CD4-positive, alpha-beta memory T cell (primary cell): ENCODE measurements at regions not wholly inside any gene's neighbourhood (a gene's known extent, or its start where the extent isn't known, plus 50 kb on each side); places are given as distances from the start of the nearest gene placed in this dataset.
A peak's percentile ranks its signal among the peaks of the same experiment; 100 is the strongest.

Experiments
- CTCF ChIA-PET: fragments of 350-600 bp; sonication (Branson Sonifier 250); formaldehyde crosslinking; loops from one replicate; lab custom pipeline; 2021; ENCODE audit warnings: inconsistent platforms; ENCODE audit not compliant: partially characterized antibody; lab: Charles Lee
- POLR2A ChIA-PET: fragments of 350-600 bp; sonication (Branson Sonifier 250); formaldehyde crosslinking; loops from one replicate; lab custom pipeline; 2021; ENCODE audit not compliant: partially characterized antibody; lab: Charles Lee
- DNase-seq, 5 donors: peaks; one replicate each; pipeline versions ENCODE4 v3.0.0 to v3.0.0-alpha.2; 2020 to 2022; ENCODE audit warnings: mixed read lengths in 1 of 5
- H3K27ac ChIP-seq: one replicate; pipeline ENCODE4 v1.7.0; 2013; ENCODE audit warnings: low read depth, low read length
- H3K27me3 ChIP-seq: 2 replicates; pipeline ENCODE4 v1.7.0; 2013; ENCODE audit warnings: mild to moderate bottlenecking, low read length, moderate library complexity; ENCODE audit not compliant: insufficient read depth
- H3K36me3 ChIP-seq: 2 replicates; pipeline ENCODE4 v1.7.0; 2013; ENCODE audit warnings: mild to moderate bottlenecking, low read length, moderate library complexity; ENCODE audit not compliant: insufficient read depth
- H3K4me1 ChIP-seq: 2 replicates; pipeline ENCODE4 v1.7.0; 2013; ENCODE audit warnings: mild to moderate bottlenecking, low read length, moderate library complexity; ENCODE audit not compliant: insufficient read depth
- H3K4me3 ChIP-seq, 2 donors: one replicate each; pipeline ENCODE4 v1.7.0; 2013; ENCODE audit warnings: low read length in 2 of 2, mild to moderate bottlenecking in 1 of 2
- H3K9me3 ChIP-seq, 2 donors: one replicate each; pipeline ENCODE4 v1.7.0; 2013; ENCODE audit warnings: low read length in 2 of 2, control low read depth in 1 of 2; ENCODE audit not compliant: control insufficient read depth in 1 of 2
- H3K27ac Mint-ChIP-seq, 7 donors: one replicate each; pipeline ENCODE4 v1.8.0; 2020 to 2021; ENCODE audit warnings: mixed read lengths in 7 of 7, mild to moderate bottlenecking in 6 of 7, inconsistent platforms in 3 of 7, moderate library complexity in 3 of 7
- H3K27me3 Mint-ChIP-seq, 2 donors: one replicate each; pipeline ENCODE4 v1.8.0; 2020 to 2021; ENCODE audit warnings: mixed read lengths in 2 of 2
- H3K36me3 Mint-ChIP-seq, 2 donors: one replicate each; pipeline ENCODE4 v1.8.0; 2020 to 2021; ENCODE audit warnings: mixed read lengths in 2 of 2, inconsistent platforms in 1 of 2, mild to moderate bottlenecking in 1 of 2
- H3K4me1 Mint-ChIP-seq, 4 donors: one replicate each; pipeline ENCODE4 v1.8.0; 2020 to 2021; ENCODE audit warnings: mixed read lengths in 4 of 4, mild to moderate bottlenecking in 1 of 4
- H3K4me3 Mint-ChIP-seq, 8 donors: one replicate each; pipeline ENCODE4 v1.8.0; 2020 to 2021; ENCODE audit warnings: mixed read lengths in 8 of 8, mild to moderate bottlenecking in 7 of 8, moderate library complexity in 6 of 8, inconsistent platforms in 3 of 8
- H3K9me3 Mint-ChIP-seq, 8 donors: one replicate each; pipeline ENCODE4 v1.8.0; 2020 to 2021; ENCODE audit warnings: mixed read lengths in 8 of 8, mild to moderate bottlenecking in 5 of 8, inconsistent platforms in 3 of 8, moderate library complexity in 1 of 8
- intact Hi-C: fragments of 100-400 bp; cut with micrococcal nuclease; formaldehyde crosslinking; loops from one replicate; pipeline ENCODE4 v1.15.1; 2023

DNA sequence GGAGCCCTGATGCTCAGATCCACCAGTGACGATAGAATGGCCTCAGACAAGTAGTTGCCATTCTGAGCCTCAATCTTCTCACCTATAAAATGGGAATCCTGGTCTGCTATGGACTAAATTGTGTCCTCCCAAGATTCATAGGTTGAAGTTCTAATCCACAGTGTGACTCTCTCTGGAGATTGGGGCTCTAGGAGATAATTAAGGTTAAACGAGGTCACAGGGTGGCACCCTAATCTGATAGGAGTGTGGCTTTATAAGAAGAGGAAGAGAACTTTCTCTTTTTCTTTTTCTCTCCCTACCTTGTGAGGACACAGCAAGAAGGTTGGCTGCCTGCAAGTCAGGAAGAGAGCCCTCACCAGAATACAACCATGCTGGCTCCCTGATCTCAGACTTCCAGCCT is 214.1 kb downstream of the KATNAL1 start:
- Histone ChIP-seq H3K27me3 (no peaks in the 10 kb centered on the region), H3K27ac (no peak overlapping the region), H3K4me3 (no peak overlapping the region), H3K4me1 (no peaks in the 10 kb centered on the region), H3K36me3 (no peaks in the 10 kb centered on the region), H3K9me3 (no peaks in the 10 kb centered on the region)
- Mint-ChIP-seq H3K27me3 (peaks cover 0 to 3% of the 10 kb centered on the region in 2 donors), H3K36me3 (no peaks in the 10 kb centered on the region), H3K4me1 (peaks cover 0 to 2% (median under 1%) of the 10 kb centered on the region in 4 donors), H3K9me3 (no peaks in the 10 kb centered on the region), H3K4me3 (no peak overlapping the region), H3K27ac (no peak overlapping the region)
- ChIA-PET CTCF (interaction anchor here (0.9 kb wide), 1 partner anchor 20 kb away, joined by 3 read pairs; no protein-coding TSS in a partner anchor), POLR2A (no interaction called here)
- intact Hi-C loops = no loop called here
- no peak for DNase-seq

GRCh38 chr13:30091691-30092090 is 215.7 kb downstream of the KATNAL1 start:
- intact Hi-C loops = no loop called here
- DNase-seq = no peak
- H3K27ac Mint-ChIP-seq = no peak overlapping the region
- peaks cover 0 to 1% (median 0%) of the 10 kb centered on the region in 8 donors for H3K9me3 Mint-ChIP-seq
- no peaks in the 10 kb centered on the region for H3K36me3 ChIP-seq
- H3K4me3 ChIP-seq = no peak overlapping the region
- no peak overlapping the region for H3K27ac ChIP-seq
- H3K27me3 ChIP-seq = no peaks in the 10 kb centered on the region
- ChIA-PET POLR2A (no interaction called here), CTCF (interaction anchor here (1.3 kb wide), 1 partner anchor 21 kb away, joined by 3 read pairs; no protein-coding TSS in a partner anchor)
- no peaks in the 10 kb centered on the region for H3K4me1 ChIP-seq
- peaks cover 0 to 2% (median under 1%) of the 10 kb centered on the region in 4 donors for H3K4me1 Mint-ChIP-seq
- H3K27me3 Mint-ChIP-seq = peaks cover 0 to 4% of the 10 kb centered on the region in 2 donors
- no peak overlapping the region for H3K4me3 Mint-ChIP-seq
- H3K9me3 ChIP-seq = no peaks in the 10 kb centered on the region
- H3K36me3 Mint-ChIP-seq = no peaks in the 10 kb centered on the region

GRCh38 chr13:30091035-30091434 is 216.3 kb downstream of the KATNAL1 start:
- H3K36me3 Mint-ChIP-seq = no peaks in the 10 kb centered on the region
- CTCF ChIA-PET = interaction anchor here (1.3 kb wide), 2 partner anchors 21 to 31 kb away, joined by 3 read pairs; no protein-coding TSS in a partner anchor

GRCh38 chr13:30088312-30088855 is 219.0 kb downstream of the KATNAL1 start:
- peaks cover 0 to 1% (median 0%) of the 10 kb centered on the region in 8 donors for H3K9me3 Mint-ChIP-seq
- intact Hi-C loops = no loop called here
- CTCF ChIA-PET = interaction anchor here (0.7 kb wide), 1 partner anchor 243 kb away, joined by 4 read pairs; no protein-coding TSS in a partner anchor
- no peaks in the 10 kb centered on the region for H3K36me3 Mint-ChIP-seq
- POLR2A ChIA-PET = no interaction called here
- no peak overlapping the region for H3K4me3 Mint-ChIP-seq
- no peaks in the 10 kb centered on the region for H3K36me3 ChIP-seq
- H3K27ac ChIP-seq = no peak overlapping the region
- no peaks in the 10 kb centered on the region for H3K27me3 ChIP-seq
- H3K27ac Mint-ChIP-seq = no peak overlapping the region
- H3K4me1 ChIP-seq = no peaks in the 10 kb centered on the region
- H3K4me1 Mint-ChIP-seq = no peaks in the 10 kb centered on the region
- no peak for DNase-seq
- no peaks in the 10 kb centered on the region for H3K9me3 ChIP-seq
- H3K27me3 Mint-ChIP-seq = peaks cover 2 to 5% of the 10 kb centered on the region in 2 donors
- H3K4me3 ChIP-seq = no peak overlapping the region

More at GRCh38 chr13:30091035-30091434, 216.3 kb downstream of the KATNAL1 start:
- Histone ChIP-seq H3K27ac (no peak overlapping the region), H3K4me3 (no peak overlapping the region), H3K27me3 (no peaks in the 10 kb centered on the region), H3K4me1 (no peaks in the 10 kb centered on the region), H3K9me3 (no peaks in the 10 kb centered on the region), H3K36me3 (no peaks in the 10 kb centered on the region)
- Mint-ChIP-seq H3K27me3 (peaks cover 2% of the 10 kb centered on the region in 2 donors), H3K27ac (no peak overlapping the region), H3K9me3 (peaks cover 0 to 1% (median 0%) of the 10 kb centered on the region in 8 donors), H3K4me1 (peaks cover 0 to 2% (median under 1%) of the 10 kb centered on the region in 4 donors), H3K4me3 (no peak overlapping the region)
- DNase-seq = no peak
- intact Hi-C loops = no loop called here
- POLR2A ChIA-PET = no interaction called here

DNA sequence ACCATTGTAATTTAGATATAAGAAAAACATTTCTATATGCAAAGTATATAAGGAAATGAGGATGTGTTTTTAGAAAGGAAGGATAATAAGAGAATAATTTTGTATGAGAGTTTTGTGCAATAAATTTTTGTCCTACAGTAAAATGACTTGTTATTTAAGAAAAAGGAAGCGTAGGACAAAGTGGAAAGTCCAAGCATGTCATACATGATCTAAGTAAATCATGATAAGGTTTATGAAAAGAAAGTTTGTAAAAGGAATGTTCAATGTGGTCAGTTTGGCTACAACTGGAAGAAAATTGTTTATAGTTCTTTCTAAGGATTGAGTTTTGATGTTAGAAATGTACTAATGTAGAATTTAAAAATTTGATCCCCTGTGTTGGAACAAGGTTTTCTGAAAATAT is 222.3 kb downstream of the KATNAL1 start:
- Mint-ChIP-seq H3K27ac (no peak overlapping the region), H3K36me3 (no peaks in the 10 kb centered on the region), H3K4me1 (no peaks in the 10 kb centered on the region), H3K4me3 (no peak overlapping the region), H3K9me3 (peaks cover 0 to 1% (median 0%) of the 10 kb centered on the region in 8 donors), H3K27me3 (peaks cover 5 to 6% of the 10 kb centered on the region in 2 donors)
- Histone ChIP-seq H3K27me3 (no peaks in the 10 kb centered on the region), H3K36me3 (no peaks in the 10 kb centered on the region), H3K27ac (no peak overlapping the region), H3K4me1 (no peaks in the 10 kb centered on the region), H3K4me3 (no peak overlapping the region), H3K9me3 (no peaks in the 10 kb centered on the region)
- DNase-seq = no peak
- POLR2A ChIA-PET = no interaction called here
- intact Hi-C loops = no loop called here
- CTCF ChIA-PET = interaction anchor here (1.0 to 1.7 kb wide), 4 partner anchors 26 to 314 kb away, joined by 4 to 6 read pairs (median 4); no protein-coding TSS in a partner anchor

DNA sequence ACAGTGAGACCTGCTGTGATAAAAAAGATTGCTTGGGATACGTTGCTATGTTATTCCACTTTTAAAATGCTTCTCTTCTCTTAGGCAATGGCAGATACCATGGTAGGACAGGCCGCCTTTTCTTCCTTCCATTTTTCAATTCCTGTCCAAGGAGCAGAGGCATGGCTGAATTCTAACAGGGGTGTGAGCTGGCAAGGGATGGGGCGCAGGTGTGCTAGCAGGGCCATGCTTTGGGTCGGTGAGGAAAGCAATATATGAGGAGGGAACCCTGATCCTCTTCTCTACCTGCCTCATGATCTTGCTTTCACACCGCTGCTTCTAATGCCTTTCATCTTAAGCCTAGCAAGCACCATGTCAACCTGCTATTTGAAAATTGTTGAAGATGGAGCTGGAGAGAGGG is 225.0 kb downstream of the KATNAL1 start:
- no peaks in the 10 kb centered on the region for H3K4me1 Mint-ChIP-seq
- DNase-seq = no peak
- H3K4me3 ChIP-seq = no peak overlapping the region
- H3K4me3 Mint-ChIP-seq = no peak overlapping the region
- H3K4me1 ChIP-seq = no peaks in the 10 kb centered on the region
- no peak overlapping the region for H3K27ac ChIP-seq
- H3K27me3 Mint-ChIP-seq = peaks cover 4 to 5% of the 10 kb centered on the region in 2 donors
- peaks cover 0 to 1% (median 0%) of the 10 kb centered on the region in 8 donors for H3K9me3 Mint-ChIP-seq
- no peaks in the 10 kb centered on the region for H3K27me3 ChIP-seq
- H3K9me3 ChIP-seq = no peaks in the 10 kb centered on the region
- ChIA-PET POLR2A (no interaction called here), CTCF (no interaction called here)
- no peaks in the 10 kb centered on the region for H3K36me3 ChIP-seq
- intact Hi-C loops = no loop called here
- H3K36me3 Mint-ChIP-seq = no peaks in the 10 kb centered on the region
- H3K27ac Mint-ChIP-seq = peak overlapping the region in 1 of 7 donors; percentile 27

DNA sequence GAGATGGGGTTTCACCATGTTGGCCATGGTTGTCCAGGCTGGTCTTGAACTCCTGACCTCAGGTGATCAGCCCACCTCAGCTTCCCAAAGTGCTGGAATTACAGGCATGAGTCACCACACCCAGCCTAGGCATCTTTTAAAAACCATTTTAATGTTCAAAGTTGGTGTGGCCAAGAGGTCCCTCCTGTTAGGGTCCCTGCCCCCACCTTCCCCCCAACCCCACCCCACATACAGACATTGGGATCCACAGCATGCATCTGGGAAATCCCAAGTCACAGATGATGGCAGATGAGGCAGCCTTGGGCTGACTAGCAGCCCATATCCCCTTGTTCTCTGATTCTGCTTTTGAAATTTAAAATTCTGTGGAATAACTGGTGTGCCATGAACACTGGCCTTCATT is 226.0 kb downstream of the KATNAL1 start:
- H3K9me3 ChIP-seq = no peaks in the 10 kb centered on the region
- no peaks in the 10 kb centered on the region for H3K27me3 ChIP-seq
- no peaks in the 10 kb centered on the region for H3K9me3 Mint-ChIP-seq
- no peak overlapping the region for H3K27ac ChIP-seq
- H3K4me3 Mint-ChIP-seq = no peak overlapping the region
- intact Hi-C loops = no loop called here
- H3K4me1 Mint-ChIP-seq = no peaks in the 10 kb centered on the region
- ChIA-PET CTCF (no interaction called here), POLR2A (no interaction called here)
- H3K36me3 ChIP-seq = no peaks in the 10 kb centered on the region
- H3K4me3 ChIP-seq = no peak overlapping the region
- DNase-seq = no peak
- H3K27ac Mint-ChIP-seq = no peak overlapping the region
- no peaks in the 10 kb centered on the region for H3K4me1 ChIP-seq
- H3K36me3 Mint-ChIP-seq = no peaks in the 10 kb centered on the region
- peaks cover 4 to 5% of the 10 kb centered on the region in 2 donors for H3K27me3 Mint-ChIP-seq
